Stimulated activated CD4-positive, alpha-beta T cell treated with anti-CD3 and anti-CD28 coated beads, Interleukin-4, amount 100 ng/mL, for 48 hours (primary cell): ENCODE measurements at regions not wholly inside any gene's neighbourhood (a gene's known extent, or its start where the extent isn't known, plus 50 kb on each side); places are given as distances from the start of the nearest gene placed in this dataset.
"Not testable (repeated sequence)": the region's sequence is repeated elsewhere in the genome, so short reads cannot be mapped to it uniquely, and the experiment has no call there.

ENCODE experiments used
- DNase-seq, 2 donors: peaks; one replicate each; pipeline ENCODE4 v3.0.0-alpha.2; 2020; ENCODE audit warnings: low read depth in 2 of 2

DNA sequence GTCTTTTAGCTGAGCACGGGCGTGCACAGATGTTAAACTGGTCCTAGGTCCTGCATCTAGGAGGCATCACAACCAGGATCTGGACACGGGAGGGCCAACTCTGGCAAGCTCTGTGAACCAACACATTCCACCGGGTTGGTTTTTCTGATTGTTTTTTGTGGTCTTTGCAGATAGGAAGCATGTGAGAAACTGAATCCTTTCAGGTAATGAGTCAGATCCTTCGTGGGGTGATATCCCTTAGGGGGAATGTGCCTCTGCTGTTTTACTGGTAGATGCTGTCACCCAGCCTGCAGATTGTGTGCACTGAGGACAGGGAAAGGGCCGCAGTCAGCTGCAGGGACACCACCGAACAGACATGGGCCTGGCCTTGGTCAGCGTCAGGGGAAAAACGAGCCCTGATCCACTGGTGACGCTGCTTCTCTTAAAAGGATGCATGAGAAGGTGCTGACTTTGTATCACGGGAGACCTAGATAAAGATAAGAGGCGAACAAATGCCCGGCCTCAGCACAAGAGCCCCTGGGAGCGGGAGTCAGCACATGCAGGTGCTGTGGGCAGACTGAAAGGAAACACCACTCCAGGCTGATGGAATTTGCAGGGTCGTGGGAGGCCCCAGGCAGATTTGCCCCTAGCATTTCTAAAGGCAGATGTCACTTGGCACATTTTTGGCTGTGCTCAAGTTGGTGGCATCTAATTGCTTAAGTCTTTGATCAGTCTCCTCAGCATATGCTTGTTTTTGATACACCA is 51.1 kb downstream of the DOP1B start:
- no peak for DNase-seq

DNA sequence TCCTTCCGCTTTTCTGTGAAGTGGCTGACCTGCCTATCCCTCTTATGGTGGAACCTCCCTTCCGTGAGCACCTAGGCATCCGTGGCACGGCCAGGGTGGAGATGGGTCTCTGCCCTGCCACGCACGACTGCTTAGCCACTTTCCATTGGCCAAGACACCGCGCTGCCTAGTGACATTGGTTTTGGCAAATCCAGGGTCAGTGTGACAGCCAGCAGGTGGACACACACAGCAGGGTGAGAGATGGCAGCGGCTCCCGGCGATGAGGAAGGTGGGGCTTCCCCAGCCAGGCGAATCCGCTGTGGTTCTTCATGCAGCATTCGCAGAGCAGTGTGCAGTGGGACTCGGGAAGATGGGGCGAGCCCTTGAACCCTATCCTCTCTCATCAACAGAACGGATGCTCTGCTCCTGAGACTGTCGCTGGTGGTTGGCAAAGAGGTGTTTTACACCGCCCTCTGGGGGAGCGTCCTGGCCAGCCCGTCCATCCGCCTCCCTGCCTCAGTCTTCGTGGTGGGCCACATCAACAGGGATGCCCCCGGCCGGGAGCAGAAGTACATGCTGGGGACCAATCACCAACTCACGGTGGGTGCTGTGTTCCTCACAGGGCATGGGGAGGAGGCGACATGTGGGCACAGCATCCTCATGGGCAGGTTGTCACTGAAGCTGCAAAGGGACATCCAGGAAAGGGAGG is 51.8 kb downstream of the DOP1B start:
- no peak for DNase-seq

DNA sequence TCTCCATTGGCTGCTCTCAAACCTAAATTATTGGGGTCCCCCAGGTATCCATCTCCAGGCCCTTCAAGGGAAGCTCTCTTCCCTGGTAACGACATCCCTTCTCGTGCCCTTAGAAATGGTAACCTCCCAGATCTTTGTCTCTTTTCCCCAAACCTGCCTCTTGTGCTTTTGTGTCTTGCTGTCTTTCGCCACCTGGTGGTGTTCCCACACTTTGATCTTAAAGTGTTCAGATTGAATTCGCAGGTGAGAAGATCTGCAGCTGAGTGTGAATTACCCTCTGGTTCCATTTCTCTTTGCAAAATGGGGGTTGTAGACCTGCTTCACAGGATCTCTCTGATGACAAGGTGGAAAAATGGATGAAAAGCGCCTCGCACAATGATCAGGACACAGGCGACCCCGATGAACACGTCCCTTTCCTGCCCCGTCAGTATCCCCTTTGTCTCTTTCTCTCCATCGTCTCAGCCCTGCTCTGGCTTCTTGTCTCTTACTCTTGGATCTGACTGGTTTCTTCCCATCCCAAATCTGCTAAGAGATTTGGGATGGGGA is 53.1 kb downstream of the DOP1B start:
- peak; percentile 20 to 26 for DNase-seq

DNA sequence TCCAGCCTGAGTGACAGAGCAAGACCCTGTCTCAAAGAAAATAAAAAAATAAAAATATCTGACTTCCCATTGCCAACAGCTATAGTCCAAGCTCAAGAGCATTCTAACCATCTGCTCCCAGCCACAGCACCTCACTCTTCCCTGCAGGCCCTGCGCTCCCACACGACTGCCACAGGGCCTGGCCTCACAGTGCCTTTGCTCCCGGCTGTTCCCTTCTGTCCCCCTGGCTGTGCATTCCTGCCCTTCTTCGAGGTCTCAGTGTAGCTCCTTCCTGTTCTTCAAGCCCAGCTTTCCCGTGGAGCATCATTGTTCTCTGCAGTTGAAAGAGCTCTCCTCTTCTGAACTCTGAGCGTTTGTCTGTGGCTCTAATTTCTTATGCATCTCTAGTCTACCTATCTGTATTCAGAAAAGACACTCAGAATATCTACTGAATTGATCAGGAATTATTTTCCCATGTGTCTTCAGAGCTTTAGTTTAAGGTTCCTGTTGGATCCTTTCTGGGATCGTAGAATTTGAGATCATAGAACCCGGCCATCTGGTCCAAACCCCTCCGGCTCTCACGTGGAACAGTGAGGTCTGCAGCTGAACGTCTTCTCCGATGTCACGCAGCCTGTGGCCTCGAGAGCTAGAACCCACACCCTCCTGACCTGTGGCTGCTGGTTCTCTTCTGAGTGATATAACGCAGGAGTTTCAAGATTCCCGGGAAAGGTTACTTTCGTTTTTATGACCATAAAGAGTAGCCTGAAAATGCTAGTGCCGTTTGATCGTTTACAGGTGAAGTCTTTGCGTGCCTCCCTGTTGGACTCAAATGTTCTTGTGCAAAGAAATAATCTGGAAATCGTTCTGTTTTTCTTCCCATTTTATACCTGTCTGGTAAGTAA is 54.4 kb downstream of the DOP1B start:
- DNase-seq, result no peak

DNA sequence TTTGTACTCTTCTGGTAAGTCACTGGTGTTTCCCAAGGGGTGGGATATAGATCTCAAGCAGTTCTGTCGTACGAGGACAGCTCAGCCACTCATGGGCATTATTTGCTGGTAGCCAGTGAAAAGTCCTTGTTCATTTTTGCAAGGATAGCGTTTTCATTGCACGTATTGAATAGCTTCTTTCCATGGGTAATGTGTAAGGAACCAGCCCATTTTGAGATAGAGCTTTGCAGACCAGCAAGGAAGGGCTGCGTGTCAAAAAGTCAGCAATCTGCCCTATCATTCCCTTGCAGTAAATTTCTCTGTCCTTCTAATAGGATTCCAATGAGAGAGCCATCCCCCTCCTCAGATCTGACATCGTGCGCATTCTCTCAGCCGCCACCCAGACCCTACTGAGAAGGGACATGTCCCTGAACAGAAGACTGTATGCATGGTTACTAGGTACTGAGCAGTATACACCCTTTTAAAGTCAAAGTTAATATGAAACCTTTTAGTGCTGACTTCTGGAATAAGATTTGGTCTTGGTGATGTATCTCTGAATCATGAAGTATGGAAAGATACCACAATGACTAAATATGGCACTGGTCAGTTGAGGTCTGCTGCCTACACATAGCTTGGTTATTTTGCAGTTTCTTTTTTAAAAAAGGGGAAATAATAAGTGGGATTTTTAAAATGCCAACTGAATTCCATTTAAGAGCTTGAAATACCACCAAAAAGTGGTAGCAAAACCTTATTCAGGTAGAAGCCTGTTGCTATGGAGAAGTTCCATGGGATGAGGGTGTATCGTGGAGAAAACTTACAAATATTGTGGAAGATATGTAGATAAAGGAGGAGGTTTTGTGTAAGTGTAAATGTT is 55.3 kb downstream of the DOP1B start:
- DNase-seq, result no peak

DNA sequence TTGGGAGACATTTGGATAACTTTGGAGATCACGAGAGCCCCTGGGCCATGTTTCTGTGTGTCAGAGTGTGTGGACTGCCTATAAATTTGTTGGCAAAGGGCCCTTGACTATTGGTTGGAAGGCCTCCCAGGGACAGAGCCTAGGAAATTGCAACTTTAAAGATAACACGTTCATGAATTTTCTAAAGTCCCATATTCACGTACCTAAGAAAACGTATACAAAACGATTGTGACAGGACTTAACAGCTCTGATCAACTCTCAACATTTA is 55.8 kb downstream of the DOP1B start:
- DNase-seq, result no peak

DNA sequence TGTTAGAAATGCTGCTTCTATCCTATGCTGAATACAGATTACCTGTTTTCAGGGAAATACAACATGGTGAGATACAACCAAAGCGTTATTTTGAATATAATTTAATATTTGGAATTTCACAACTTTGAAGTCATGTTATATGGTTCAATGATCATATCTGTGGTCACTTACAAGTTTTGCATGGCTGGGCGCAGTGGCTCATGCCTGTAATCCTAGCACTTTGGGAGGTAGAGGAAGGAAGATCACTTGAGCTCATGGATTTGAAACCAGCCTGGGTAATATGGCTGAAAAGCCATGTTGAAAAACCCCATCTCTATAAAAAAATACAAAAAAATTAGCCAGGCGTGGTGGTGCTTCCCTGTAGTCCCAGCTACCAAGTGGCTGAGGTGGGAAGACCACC is 57.9 kb downstream of the DOP1B start:
- DNase-seq, result no peak

DNA sequence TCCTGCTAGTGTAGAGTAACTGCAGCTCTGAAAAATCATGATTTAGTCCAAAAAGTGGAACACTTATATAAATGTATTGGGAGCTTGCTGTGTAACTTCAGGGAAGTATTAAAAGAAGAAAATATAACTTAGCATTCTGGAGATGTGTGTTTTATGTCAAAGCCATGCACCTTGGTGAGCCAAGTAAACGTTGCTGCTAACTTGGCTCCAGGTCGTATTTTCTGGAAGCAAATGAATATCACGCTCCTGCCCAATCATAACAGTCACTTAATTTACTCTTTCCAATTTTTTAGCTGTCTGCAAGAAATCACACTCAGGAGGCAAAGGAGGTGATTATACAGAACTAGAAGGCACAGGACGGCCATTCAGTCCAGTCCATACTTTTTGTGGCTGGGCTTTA is 61.1 kb downstream of the DOP1B start:
- DNase-seq, result no peak

DNA sequence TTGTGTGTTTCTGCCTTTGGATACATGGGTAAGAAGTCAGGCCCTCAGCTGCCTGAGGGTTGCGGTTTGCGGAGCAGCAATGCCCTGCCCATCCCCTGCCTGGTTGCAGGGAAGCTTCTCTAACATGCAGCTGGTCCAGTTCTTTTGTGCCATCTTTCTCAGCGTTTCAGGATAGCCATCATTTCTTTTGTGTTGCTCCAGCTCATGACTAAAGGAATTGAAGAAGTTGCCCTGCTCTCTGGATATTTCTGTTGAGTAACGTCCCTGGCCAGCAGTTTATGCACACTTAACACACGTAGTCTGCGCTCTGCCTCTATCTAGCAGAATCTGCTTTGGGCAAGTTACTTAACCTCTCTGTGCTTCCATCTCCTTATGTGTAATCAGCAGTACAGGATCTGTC is 62.1 kb downstream of the DOP1B start:
- no peak for DNase-seq

DNA sequence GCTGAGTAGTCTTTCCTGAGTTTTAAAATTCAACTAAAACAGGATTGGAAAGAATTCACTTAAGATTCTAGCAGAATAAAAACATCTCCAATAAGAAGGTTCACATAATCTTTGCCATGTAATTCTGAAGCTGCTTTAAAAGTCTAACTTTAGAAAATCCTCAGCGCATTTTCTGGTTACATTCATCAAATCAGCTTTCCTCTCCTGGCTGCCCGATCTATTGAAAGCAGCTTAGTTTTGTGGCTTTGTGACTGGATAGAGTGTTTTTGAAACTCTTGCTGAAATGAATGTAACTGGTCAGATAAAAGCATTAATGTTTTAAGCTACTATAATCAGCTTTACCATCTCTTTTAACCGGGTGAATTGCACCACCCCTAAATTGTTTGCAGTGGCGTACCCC is 66.8 kb downstream of the DOP1B start:
- no peak for DNase-seq

DNA sequence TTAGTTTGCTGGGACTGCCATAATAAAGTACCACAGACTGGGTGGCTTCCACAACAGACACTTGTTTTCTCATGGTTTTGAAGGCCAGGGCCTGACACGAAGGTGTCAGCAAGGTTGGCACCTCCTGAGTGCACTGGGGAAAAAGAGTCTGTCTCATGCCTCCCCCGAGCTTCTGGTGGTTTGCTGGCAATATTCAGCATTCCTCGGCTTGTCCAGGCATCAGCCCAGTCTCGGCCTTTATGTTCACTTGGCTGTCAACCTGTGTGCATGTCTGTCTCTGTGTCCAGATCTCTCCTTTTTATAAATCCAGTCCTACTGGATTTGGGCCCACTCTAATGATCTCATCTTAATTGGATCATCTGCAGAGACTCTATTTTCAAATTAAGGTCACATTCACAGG is 72.6 kb downstream of the DOP1B start:
- DNase-seq, result no peak

DNA sequence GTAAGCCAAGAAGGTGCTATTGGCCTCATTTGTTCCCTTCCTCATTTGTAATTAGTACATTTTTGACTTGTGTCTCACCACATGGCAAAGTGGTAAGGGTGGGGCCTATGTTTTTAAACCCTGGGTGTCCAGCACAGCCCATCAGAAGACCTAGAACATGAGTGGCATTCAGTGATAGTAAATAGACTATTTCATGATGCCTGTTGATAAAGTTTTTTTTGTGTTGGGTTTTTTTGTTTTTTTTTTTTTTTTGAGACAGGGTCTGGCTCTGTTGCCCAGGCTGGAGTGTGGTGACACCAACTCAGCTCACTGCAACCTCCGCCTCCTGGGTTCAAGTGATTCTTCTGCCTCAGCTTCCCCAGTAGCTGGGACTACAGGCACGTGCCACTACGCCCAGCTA is 74.8 kb downstream of the DOP1B start:
- DNase-seq, result not testable (repeated sequence)

DNA sequence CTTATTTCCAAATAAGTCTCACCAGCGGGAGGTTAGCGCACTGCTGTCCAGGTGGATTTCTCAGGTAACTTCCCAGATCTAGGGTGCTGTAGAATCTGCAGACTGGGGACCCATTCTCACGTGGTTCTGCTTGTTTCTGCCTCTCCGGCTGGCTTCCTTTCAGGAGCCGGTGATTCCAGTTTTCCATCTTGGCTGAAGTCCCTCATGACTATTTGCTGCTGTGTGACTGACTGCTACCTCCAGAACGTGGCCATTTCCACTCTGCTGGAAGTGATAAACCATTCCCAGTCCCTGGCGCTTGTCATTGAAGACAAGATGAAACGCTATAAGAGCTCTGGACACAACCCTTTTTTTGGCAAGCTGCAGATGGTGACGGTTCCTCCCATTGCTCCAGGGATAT is 76.0 kb downstream of the DOP1B start:
- no peak for DNase-seq

DNA sequence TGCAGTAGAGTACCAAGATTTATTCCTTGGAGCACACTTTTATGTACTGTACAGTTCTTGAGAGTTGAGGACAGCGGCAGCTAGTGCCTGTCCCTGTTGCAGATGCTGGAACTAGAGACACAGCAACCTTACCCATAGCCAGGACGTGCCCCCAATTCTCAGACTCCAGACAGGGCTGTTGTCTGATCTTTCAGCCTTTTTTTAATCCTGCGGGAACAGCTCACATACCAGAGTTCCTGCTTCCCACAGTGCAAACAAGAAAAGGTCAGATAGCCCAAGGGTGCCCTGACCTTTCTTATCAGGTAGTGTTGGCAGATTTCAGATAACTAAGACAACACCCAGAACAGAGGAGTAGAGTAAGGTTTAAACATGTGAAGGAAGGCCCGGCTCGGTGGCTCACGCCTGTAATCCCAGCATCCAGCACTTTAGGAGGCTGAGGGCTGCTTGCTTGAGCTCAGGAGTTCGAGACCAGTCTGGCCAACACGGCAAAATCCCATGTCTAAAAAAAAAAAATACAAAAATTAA is 78.5 kb downstream of the DOP1B start:
- no peak for DNase-seq

DNA sequence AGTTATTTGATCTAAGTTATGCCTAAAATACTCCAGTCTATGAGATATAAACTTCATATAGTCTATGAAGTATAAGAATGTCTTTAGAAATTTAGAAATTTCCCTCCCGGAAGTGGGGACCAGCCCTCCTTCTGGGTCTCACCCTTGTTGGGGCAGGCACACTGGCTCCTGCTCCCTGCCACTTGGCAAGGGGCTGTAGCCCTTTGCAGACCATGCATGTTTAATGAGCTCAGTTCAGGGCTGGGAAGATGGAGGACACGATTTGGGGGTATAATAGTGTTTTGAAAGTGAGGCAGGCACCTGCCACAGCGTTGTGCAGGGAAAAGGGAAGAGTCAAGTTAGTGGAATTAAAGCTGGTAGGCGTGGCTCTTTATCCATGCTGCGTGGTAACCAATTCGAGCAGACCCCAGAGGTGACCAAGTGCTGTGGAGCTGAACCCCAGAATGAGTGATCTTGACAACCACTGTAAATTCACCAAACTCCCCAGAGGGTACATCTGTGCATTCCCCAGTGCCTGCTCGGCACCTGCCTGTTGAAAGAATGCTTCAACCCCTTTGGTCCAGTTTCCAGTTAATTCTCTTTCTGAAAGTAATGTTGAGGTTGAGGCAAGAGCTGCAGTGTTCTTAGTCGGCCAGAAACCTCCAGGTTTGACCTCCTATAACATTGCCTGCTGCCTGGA is 79.6 kb downstream of the DOP1B start:
- no peak for DNase-seq

DNA sequence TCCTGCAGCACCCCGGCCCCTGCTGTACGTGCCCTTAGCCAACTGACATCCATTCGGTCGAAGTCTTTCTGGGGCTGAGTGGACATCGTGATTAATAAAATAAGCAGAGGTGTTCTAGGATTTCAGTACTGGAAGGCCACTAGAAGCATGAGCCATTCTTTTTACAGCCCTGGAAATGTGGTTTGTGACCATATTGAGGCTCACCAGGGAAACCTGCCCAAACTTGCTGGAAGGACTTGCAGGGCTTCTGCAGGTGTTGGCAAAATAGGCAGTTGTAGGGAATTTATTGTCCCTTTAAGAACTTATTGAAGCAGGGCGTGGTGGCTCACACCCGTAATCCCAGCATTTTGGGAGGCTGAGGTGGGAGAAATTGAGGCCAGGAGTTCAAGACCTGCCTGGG is 80.8 kb downstream of the DOP1B start:
- DNase-seq, result no peak

DNA sequence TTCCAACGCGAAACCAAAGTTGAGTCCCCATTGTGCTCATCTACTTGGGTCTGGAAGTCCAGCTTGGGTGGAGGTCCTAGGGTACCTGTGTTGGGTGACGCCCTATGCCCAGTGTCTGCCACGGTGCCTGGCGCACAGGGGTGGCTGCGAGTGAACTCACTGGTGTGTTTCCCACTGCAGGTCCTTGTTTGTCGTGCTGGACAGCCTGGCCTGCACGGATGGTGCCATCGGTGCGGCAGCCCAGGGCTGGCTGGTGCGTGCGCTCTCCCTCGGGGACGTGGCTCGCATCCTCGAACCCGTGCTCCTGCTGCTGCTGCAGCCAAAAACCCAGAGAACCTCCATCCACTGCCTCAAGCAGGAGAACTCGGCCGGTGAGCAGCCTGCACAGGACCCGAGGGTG is 80.4 kb upstream of the MORC3 start:
- no peak for DNase-seq

DNA sequence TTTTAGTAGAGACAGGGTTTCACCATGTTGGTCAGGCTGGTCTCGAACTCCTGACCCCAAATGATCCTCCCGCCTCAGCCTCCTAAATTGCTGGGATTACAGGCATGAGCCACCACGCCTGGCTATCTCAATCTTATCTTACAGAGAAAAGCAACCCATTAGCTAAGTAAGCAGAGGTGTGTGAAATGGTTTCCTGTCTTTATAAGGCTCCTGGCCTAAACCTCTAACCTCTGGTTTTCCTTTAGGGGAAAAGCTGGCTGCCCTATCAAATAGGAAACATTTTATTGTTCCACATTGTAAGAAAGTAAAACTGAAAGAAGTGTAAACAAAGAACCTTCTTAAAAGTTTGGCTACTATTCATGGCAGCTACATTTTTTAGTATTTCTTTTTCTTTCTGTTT is 78.3 kb upstream of the MORC3 start:
- DNase-seq, result no peak

DNA sequence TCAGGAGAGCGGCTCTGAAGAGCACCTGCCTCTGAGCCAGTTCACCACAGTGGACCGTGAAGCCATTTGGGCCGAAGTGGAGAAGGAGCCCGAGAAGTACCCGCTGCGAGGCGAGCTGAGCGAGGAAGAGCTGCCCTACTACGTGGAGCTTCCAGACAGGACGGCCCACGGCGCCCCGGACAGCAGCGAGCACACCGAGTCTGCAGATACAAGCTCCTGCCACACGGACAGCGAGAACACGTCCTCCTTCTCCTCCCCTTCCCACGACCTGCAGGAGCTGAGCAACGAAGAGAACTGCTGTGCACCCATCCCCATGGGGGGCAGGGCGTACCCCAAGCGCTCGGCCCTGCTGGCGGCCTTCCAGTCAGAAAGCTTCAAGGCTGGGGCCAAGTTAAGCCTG is 74.9 kb upstream of the MORC3 start:
- no peak for DNase-seq

DNA sequence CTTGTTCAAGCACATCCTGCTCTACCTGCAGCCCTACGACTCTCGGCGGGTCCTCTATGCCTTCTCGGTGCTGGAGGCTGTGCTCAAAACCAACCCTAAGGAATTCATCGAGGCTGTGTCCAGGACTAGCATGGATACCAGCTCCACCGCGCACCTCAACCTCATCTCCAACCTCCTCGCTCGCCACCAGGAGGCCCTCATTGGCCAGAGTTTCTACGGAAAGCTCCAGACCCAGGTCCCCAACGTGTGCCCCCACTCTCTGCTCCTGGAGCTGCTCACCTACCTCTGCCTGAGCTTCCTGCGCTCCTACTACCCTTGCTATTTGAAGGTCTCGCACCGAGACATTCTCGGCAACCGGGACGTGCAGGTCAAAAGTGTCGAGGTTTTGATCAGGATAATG is 74.3 kb upstream of the MORC3 start:
- DNase-seq, result no peak

DNA sequence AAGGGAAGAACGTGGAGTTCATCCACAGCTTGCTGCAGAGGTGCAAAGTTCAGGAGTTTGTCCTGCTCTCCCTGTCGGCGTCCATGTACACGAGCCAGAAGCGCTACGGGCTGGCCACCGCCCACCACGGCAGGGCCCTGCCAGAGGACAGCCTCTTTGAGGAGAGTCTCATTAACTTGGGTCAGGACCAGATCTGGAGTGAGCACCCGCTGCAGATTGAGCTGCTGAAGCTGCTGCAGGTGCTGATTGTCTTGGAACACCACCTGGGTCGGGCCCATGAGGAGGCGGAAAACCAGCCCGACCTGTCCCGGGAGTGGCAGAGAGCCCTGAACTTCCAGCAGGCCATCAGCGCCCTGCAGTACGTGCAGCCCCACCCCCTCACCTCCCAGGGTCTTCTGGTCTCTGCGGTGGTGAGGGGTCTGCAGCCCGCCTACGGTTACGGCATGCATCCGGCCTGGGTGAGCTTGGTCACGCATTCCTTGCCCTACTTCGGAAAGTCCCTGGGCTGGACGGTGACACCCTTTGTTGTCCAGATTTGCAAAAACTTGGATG is 73.8 kb upstream of the MORC3 start:
- no peak for DNase-seq
